Left colon (tissue), 2 donors: ENCODE measurements at regions not wholly inside any gene's neighbourhood (a gene's known extent, or its start where the extent isn't known, plus 50 kb on each side); places are given as distances from the start of the nearest gene placed in this dataset.

Source experiments
- ATAC-seq: fragments of 200-7000 bp; cut with Tn5 transposase; one replicate; pipeline ENCODE4 v1.9.1; 2020; ENCODE audit warnings: mild to moderate bottlenecking, moderate library complexity
- DNase-seq, 2 donors: peaks; one replicate each; pipeline ENCODE4 v3.0.0-alpha.2; 2020
- intact Hi-C, 2 donors: fragments of 100-400 bp; cut with DNase I in 1 of 2; cut with micrococcal nuclease in 1 of 2; formaldehyde crosslinking; loops; one replicate each; pipeline versions ENCODE4 v1.11.2 to v1.14.0; 2022; cut with DNase I, micrococcal nuclease
- donor health status: DM: no; HTN: no; CAD: no.
- donor health status: DM: yes; HTN: yes; CAD: no.

DNA sequence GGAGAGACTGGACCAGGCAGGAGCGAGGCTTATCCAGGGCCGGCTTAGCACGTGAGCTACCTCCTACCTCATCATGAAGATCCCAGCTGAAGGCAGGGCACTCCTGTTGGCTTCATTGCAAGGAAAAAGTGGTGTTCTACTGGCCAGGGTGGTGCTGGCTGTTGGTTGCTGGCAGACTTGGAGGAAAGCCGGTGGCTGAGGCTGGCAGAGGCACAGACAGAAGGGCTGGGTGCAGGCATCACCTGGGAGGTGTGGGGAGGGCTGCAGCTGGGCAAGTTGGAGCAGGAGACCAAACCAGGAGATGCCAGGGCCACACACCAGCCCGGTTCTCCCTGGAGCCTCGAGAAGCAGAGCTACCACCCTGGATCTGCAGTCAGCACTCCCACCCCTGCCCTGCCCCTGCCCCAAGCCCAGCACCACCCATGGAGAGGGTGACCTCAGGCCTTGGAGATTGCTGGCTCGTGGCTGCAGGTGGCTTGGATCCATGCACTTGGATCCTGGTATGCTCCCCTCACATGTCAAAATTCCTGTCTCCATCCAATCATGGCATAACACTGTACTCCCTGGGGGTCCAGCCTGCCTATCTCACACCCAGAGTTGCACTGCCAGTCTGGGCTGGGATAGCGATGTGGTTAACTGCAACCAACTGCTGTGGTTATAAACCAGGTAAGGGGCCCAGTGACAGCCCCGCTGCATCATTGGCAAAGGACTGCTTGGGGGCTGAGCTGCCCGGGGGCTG is 49.7 kb downstream of the GLI2 start:
- DNase-seq (no peak), ATAC-seq (no peak)
- intact Hi-C loops = no loop called here

DNA sequence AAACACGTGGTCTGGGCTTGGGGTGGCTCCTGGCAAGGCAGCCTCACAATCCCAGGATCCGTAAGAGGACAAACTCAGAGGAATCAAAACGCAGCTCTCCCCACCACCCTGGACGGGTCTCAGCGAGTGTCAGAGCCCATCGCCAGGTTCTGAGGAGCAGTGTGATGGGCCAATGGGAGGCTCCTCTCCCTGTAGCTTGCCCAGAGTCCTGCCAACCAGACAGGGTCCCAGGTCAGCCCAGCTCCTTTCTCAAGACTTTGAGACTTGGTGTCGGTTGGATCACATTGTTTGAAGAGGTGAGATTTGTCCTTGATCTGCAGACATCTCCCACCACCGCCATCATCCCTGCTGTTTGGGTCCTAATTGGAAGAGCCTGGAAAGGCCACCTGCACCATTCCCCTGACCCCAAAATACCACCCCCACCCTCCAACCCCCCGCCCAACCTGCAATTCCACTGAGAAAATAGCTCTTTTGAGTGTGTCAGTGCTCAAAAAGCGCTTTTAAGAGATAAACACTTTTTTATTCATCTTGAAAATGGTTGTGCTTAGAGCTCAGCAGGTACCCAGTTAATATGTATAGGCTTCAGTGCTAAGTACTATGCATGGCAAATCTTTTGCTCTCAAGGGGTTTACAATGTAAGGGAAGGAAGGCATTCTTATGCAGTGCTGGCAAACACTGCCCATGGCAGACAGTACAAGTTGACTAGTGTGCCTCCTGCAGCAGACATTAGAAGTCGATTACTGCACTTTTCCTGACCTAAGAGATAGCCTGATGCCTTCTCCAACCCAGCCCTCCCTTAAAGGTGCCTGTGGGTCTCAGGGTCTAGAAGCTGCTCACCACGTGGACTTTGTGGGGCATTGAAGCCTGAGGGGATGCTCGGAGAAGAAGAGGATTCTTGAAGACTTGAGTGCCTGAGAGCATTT is 50.6 kb downstream of the GLI2 start:
- DNase-seq (no peak), ATAC-seq (no peak)
- intact Hi-C loops = no loop called here

DNA sequence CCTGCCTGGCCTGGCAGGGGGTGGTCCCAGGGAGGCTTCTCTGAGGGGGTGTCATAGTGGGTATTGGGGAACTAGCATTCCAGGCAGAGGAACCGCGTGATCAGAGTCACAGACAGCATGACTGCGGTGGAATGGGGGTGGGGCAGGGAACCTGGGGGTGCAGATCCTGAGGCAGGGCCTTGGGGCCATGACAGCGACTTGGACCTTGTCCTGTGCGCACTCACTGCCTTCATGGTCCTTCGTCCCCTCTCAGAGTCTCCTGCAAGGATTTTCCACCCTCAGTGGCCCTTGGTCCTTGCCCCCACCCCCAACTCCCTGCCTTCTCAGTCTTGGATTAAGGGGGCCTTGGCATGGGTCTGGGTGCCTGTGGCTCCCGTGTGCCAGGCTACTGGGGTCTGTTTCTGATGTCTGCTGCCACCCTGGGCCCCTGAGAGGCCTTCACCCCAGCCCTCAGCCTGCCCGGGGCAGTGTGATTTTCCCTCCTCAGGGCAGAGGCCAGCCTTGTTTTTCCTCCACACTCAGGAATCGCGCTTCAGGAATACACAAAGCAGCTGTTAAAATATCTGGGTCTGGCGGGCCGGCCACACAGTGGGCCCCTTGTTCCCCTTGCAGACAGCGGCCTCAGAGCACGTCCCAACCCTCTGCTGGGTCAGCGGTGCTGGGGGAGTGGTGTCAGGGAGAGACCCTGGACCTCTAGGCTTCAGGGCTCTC is 51.6 kb downstream of the GLI2 start:
- ATAC-seq (no peak), DNase-seq (no peak)
- intact Hi-C loops = no loop called here

DNA sequence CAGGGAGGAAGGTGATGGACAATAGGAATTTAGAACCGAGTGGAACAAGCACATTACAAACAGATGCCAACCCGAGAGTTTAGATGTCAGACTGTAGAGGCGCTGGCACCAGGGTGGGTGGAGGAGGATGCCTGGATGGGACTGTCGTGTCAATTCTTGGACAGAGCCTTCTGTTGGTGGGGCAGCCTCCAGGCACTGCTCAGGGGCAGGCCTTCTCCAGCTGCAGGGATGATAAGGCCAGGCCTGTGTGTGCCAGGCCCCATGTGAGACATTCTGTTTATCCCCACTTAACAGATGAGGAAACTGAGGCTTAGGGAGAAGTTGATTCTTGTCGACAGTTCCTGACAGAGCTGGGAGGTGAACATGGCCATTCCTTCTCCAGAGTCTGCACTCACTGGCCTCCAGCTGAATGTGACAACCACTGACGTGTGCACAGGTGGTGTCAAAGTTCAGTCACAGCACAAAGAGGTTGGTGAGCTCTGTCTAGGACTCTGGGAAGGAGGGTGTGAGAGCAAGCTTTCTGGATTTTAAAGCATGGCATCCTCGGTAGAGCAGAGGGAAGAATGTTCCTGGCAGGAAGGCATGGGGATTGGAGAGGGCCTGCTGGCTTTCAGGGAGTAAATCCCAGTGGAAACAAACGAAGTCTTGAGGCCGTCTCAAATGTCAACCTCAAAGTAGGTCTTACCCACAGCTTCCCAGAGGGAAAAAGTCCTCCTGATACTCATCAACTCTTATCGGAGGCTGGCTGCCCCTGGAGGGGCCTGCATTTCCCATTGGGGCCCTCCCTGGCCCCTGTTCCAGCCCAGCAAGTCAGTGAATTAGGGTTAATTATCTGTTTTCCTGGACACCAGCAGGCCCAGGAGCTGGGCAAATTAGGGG is 52.4 kb downstream of the GLI2 start:
- no peak for DNase-seq
- intact Hi-C loops = no loop called here

DNA sequence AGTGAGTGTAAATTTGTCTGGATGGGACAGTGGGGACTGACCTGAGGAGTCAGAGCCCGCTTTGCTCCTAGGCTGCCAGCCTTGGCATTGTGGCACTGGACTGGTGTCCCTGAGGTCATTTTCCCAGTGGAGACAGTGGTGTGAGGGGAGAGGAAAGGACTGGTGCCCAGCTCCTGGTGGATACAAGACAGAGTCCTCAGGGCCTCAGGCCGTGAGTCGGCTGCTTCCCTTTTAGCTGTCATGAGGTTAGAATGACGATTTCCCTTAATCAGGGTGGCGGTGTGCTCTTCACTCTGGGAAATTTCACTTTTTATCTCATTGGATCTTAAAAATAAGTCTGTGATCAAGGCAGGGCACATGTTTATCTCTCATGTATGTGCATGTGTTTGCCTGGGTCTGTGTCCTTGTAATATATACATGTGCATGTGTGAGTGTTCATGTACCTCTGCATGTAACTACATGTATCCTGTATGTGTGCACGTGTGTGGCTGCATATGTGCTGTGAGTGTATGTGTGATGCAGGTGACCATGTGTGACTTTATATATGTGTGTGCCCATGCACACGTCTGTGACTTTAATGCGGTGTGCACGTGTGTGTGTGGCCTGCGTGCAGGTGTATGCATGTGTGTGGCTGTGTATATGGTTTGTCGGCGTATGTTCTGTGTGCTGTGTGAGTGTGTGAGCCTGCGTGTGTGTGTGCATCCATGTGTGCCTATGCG is 55.7 kb downstream of the GLI2 start:
- no peak for ATAC-seq
- no peak for DNase-seq
- intact Hi-C loops = no loop called here

More for the DNA sequence above, 52.4 kb downstream of the GLI2 start:
- peak; percentile 72 for ATAC-seq

DNA sequence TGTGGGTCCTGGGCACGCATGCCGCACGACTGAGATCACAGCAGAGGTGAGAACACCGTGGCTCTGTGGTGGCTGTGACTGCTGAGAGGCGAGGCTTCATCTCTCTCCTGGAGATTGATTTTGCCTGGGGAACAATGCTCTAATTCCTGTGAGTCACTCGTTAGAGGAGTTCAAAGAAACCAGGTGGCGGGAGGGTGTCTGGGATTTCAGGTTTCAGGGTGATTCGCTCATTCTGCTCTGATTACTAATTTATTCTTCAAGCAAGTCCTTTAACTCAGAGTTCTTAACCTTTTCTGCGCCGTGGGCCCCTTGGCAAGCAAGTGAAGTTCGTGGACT is 56.3 kb downstream of the GLI2 start:
- DNase-seq = no peak
- no peak for ATAC-seq
- intact Hi-C loops = no loop called here

DNA sequence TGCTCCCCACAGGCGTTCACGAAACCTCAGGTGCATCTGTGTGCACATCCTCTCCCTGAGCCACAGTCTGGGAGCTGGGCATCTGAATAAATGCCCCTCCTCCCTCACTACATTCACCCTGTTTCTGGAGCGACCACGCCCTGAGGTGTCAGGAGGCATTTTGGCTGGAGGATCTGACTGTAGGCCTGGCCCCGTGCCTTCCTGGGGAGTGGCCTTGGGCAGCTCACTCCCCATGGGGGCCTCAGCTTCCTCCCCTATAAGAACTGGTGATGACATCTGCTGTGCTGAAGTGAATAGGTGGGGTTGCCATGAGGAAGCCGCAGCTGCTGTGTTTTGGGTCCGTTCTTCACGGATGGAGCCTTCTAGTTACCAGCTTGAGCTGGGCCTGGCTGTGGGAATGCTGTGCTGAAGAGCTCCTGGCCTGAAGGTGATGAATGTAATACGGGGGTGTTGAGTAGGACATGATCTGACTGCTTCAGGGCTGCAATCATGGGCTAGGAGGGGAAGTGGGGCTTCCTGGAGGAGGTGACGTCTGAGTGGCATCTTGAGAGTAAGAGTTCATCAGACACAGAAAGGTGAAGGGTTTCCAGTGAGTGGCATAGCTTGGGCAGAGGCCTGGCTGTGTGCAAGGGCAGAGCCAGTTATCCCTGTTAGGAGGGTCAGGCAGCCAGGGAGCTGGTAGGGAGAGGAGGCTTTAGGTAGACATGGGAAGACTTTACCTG is 58.2 kb downstream of the GLI2 start:
- no peak for ATAC-seq
- intact Hi-C loops = no loop called here
- no peak for DNase-seq

DNA sequence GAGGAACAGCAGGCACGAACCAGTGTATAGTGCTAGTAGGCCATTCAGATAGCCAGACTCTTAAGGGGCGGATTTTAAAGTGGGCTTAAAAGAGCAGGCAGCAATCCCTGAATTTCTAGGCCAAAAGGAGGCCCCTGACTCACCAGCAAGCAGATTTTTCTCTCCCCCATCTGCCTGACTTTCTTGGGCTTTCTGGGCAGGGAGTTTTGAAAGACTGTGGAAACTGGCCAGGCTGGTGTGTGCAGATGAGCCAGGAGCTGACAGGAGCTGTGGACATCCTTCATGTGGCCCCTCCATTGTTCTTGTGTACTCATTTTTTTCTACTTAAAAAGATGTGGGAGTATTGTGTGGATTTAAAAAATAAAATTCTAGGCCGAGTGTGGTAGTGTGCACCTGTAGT is 59.0 kb downstream of the GLI2 start:
- no peak for ATAC-seq
- intact Hi-C loops = no loop called here
- DNase-seq = no peak

DNA sequence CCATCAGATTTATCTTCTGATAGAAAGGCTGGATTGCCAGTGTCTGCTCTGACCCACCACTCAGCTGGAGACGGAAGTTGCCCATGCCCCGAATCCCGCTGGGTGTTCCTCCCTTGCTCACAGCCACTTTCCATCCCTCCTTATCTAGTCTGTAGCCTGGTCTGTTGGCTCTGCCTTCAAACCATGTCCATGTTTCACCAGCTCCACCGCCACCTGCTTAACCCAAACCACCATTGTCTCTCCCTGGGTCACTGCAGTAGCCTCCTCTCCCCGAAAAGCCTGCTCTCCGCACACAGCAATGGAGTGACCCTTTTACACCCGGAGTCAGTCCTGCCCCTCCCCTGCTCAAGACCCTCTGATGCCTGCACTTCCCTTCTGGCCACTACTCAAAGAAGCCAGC is 60.4 kb downstream of the GLI2 start:
- intact Hi-C loops = no loop called here
- no peak for ATAC-seq
- no peak for DNase-seq

DNA sequence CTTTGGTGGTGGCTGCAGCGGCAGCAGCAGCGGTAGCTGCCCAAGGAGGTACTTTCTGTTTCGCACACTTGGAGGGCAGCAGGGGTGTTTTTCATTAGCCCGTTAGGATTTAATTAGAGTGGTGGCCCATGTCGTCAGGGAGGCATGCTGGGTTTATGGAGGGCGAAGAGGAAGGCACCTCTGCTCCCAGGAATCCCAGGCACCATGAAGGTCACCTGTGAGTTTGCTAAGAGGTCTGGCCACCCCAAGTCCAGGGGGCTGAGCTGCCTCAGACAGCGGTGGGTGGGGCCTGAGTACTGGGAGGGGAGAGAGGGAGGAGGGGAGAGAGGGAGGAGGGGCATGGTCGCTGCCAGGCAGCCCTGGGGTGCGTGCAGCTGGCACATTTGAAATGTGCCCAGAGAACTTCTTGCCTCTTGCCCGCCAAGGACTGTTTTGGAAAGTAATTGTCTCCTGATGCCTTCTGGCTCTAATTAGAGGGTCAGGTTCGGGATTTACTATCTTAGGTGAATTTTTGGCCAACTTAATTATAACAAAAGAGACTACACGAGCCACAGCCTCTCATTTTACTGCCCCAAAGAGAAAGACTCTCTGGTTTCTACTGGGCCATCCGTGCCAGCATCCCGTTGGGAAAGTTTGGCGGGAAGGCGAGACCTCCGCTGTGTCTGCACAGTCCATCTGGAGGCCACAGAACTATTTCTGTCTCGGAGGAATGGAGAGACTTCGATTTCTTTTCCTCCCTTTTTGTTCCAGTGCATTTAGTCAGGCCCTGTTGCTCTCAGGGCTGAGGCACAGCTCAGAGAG is 62.0 kb downstream of the GLI2 start:
- ATAC-seq (no peak), DNase-seq (no peak)
- intact Hi-C loops = no loop called here

DNA sequence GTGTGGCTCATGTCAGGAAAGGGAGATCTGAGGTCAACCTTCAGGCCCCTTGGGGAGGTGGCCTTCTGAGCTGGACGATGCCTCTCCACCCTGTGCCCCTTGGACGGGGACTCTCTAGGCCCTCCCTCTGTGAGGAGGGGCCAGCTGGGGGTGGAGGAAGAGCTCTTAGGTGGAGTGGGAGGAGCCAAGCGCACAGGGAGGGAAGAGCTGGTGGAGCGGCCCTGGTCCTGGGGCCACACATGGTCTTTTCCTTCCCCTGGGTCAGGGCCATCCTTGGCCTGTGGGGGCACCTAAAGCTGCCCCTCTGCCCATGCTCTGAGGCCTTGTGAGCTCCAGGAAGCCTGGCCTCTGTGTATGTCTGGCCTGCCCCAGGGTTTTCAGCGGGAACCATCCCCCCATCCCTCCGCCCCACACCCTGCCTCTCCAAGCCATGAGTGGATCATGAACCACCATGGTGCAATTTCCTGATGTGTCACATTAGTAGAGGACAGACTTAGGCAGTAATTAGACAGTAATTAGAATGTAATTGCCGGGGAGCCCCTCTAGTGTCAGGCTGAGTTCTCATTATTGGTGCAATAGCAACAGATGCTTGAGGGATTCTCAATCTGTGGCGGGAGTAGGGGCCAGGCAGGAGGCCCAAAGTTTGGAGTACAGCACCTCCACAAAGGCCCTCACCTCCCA is 63.0 kb downstream of the GLI2 start:
- intact Hi-C loops = no loop called here
- ATAC-seq (no peak), DNase-seq (no peak)

DNA sequence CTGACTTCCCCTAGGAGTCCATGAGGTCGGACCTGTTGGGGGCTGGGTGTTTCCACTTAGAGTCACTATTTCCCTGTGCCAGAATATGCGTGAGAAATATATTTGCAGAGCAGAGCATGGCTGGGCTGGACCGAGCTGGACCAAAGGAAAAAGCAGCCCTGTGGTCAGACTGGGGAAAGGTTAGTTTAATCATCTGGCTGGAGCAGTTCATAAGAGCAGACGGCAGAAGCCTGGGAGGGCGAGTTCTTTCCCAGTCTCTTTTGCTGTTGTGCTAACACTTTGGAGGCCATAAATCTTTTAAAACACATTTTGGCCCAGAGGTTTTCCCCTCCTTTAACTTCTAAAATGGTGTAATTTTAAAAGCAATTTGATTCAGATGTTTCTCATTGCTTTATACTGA is 66.5 kb downstream of the GLI2 start:
- intact Hi-C loops = no loop called here
- ATAC-seq (no peak), DNase-seq (no peak)

DNA sequence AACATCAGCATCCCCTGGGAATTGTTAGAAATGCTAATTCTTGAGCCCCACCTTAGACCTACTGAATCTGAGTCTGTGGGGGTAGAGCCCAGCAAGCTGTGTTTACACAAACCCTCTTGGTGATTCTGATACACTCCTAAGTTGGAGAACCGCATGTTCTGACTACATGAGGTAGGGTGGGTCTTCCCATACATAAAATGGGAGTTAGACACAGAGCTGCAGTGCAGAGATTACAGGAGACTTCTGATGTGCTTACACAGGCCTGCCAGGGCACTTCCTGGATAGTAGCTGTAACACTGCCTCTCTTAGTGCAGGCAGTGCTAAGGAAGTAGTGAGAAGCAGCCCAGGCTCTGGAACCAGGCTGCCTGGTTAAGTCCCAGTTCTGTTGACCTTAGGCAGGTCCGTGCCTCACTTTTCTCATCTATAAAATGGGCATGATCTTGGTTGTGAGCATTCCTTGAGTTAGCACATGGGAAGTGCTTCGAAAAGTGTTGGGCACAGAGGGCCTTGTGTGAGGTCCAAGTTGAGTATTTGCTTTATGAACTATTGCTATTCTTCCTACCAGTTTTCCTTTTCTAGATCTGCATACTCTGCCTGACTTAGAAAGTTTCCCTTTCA is 67.3 kb downstream of the GLI2 start:
- ATAC-seq = no peak
- no peak for DNase-seq
- intact Hi-C loops = no loop called here

DNA sequence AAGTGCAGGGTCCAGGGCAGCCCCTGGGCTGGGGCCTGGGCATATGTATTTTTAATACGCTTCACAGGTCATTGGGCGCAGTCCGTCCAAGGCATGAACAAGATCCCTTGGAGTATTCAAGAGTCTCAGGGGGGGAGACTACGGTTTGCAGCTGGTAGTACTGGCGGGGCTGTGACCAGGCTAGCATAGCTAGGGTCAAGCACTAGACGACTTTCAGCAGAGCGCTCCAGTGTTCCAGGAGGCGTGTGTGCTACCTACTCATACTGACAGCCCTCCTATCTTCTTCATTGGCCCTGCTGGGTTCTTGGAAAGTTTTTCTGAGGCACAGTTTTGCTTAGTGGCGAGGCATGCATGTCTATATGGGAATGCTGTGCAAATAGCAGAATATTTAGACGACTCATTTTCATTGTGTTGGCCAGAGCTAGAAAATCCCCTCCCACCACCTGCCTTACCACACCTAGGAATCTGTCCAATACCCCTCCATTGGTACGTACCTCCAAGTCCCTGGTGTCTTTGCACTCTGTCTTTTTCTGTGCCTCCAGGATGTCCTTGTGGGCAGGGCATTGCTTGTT is 68.2 kb downstream of the GLI2 start:
- ATAC-seq (no peak), DNase-seq (no peak)
- intact Hi-C loops = no loop called here

DNA sequence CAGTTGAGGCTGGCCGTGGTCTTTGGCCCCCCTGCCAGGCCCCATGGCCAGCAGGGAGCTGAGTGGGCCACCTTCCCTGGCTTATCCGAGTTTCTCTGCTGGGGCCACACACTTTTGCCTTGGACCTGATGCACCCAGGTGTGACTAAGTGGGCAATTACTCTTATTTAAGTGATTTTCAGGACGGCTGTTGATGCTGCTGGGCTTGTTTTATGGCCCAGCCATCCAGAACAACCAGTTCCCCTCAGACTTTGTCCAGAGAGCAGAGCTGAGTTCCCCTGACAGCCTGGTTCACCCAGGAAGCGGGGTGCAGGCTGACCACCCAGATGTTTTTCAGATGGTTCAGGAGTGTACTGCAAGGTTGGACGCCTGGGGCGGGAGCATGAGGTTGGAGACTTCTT is 68.8 kb downstream of the GLI2 start:
- intact Hi-C loops = no loop called here
- DNase-seq (no peak), ATAC-seq (no peak)

DNA sequence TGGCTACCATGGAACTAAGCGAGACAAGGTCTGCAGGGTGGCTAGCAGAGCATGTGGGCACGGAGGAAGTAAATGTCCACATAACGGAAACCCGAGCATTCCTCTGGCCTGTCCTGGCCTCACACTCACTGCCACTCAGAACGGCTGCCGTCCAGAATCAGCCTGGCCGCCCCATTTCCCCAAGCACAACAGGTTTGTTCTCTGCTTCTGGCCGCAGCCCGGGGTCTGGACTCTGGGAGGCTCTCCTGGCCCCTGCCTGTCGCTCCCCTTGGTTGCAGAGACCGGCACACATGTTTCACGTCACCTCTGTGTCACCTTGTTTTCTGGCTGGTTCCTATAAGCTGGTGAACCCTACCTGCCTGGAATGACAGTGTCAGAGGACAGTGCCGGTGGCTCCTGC is 69.3 kb downstream of the GLI2 start:
- intact Hi-C loops = no loop called here
- ATAC-seq = no peak
- no peak for DNase-seq
